Amniotic stem cell (primary cell): ENCODE measurements at regions not wholly inside any gene's neighbourhood (a gene's known extent, or its start where the extent isn't known, plus 50 kb on each side); places are given as distances from the start of the nearest gene placed in this dataset.
A peak's percentile ranks its signal among the peaks of the same experiment; 100 is the strongest.
"Not testable (repeated sequence)": the region's sequence is repeated elsewhere in the genome, so short reads cannot be mapped to it uniquely, and the experiment has no call there.

Experiments used
- DNase-seq: peaks from one replicate; lab custom pipeline; 2025; lab: John Stamatoyannopoulos, UW

GRCh38 chr1:195686764-195687163, 921.5 kb downstream of the KCNT2 start:
- DNase-seq = no peak

GRCh38 chr1:195664628-195665027, 943.6 kb downstream of the KCNT2 start:
- DNase-seq = no peak

GRCh38 chr1:195663549-195664280, 944.5 kb downstream of the KCNT2 start:
- peak; percentile 41 for DNase-seq

- DNase-seq = no peak
These were observed 951.5 kb downstream of the KCNT2 start for GRCh38 chr1:195656780-195657179.

- not testable (repeated sequence) for DNase-seq
These were observed 959.4 kb downstream of the KCNT2 start for GRCh38 chr1:195648875-195649274.

- no peak for DNase-seq
These were observed 970.7 kb downstream of the KCNT2 start for GRCh38 chr1:195637539-195637938.

GRCh38 chr1:195618287-195618686, 990.0 kb downstream of the KCNT2 start:
- DNase-seq = no peak

GRCh38 chr1:195617106-195617505, 991.1 kb downstream of the KCNT2 start:
- DNase-seq = no peak

- no peak for DNase-seq
These were observed 999.4 kb downstream of the KCNT2 start for GRCh38 chr1:195608883-195609282.

GRCh38 chr1:195606483-195606882, 1001.8 kb downstream of the KCNT2 start:
- no peak for DNase-seq

- peak; percentile 75 for DNase-seq
These were observed 1004.0 kb downstream of the KCNT2 start for GRCh38 chr1:195604287-195604686.

- DNase-seq = no peak
These were observed 1010.3 kb downstream of the KCNT2 start for GRCh38 chr1:195597891-195598290.

- DNase-seq = no peak
These were observed 1013.5 kb downstream of the KCNT2 start for GRCh38 chr1:195594773-195595172.

GRCh38 chr1:195594322-195594721, 1013.9 kb downstream of the KCNT2 start:
- DNase-seq = no peak

- DNase-seq = peak; percentile 28
These were observed 1016.1 kb downstream of the KCNT2 start for GRCh38 chr1:195591917-195592672.

GRCh38 chr1:195590649-195591048, 1017.6 kb downstream of the KCNT2 start:
- no peak for DNase-seq

- DNase-seq = no peak
These were observed 1023.2 kb downstream of the KCNT2 start for GRCh38 chr1:195584870-195585624.

GRCh38 chr1:195580988-195581387, 1027.3 kb downstream of the KCNT2 start:
- no peak for DNase-seq

- no peak for DNase-seq
These were observed 1030.5 kb downstream of the KCNT2 start for GRCh38 chr1:195577748-195578147.

GRCh38 chr1:195576641-195577040, 1031.6 kb downstream of the KCNT2 start:
- no peak for DNase-seq

- DNase-seq = no peak
These were observed 1033.7 kb downstream of the KCNT2 start for GRCh38 chr1:195574511-195574910.

GRCh38 chr1:195569934-195570333, 1038.3 kb downstream of the KCNT2 start:
- no peak for DNase-seq

GRCh38 chr1:195568389-195568788, 1039.9 kb downstream of the KCNT2 start:
- no peak for DNase-seq
